ENCODE measurements at regions not wholly inside any gene's neighbourhood (a gene's known extent, or its start where the extent isn't known, plus 50 kb on each side); places are given as distances from the start of the nearest gene placed in this dataset.

- DNase-seq (ENCODE audit: low spot score) = no peak
- ATAC-seq (ENCODE audit: low FRiP score) = no peak
- no peak for TF ChIP-seq CTCF (IDR thresholded peaks at IDR 0.05)
These were observed 311.7 kb upstream of the NFE2L3 start for GRCh38 chr7:25840209-25840792.

- no peak for TF ChIP-seq CTCF (IDR thresholded peaks at IDR 0.05)
- DNase-seq (ENCODE audit: low spot score) (no peak), ATAC-seq (ENCODE audit: low FRiP score) (no peak)
These were observed 310.4 kb upstream of the NFE2L3 start for GRCh38 chr7:25841575-25841974.

GRCh38 chr7:25842201-25842733, 309.7 kb upstream of the NFE2L3 start:
- ATAC-seq (ENCODE audit: low FRiP score) (no peak), DNase-seq (ENCODE audit: low spot score) (no peak)
- TF ChIP-seq CTCF (IDR thresholded peaks at IDR 0.05) = no peak

- TF ChIP-seq CTCF (IDR thresholded peaks at IDR 0.05) = no peak
- ATAC-seq (ENCODE audit: low FRiP score) (no peak), DNase-seq (ENCODE audit: low spot score) (no peak)
These were observed 308.5 kb upstream of the NFE2L3 start for GRCh38 chr7:25843467-25843866.

GRCh38 chr7:25844102-25844870, 307.7 kb upstream of the NFE2L3 start:
- no peak for ATAC-seq (ENCODE audit: low FRiP score)
- no peak for TF ChIP-seq CTCF (IDR thresholded peaks at IDR 0.05)

GRCh38 chr7:25845464-25845863, 306.5 kb upstream of the NFE2L3 start:
- no peak for ATAC-seq (ENCODE audit: low FRiP score)
- DNase-seq (ENCODE audit: low spot score) = no peak
- no peak for TF ChIP-seq CTCF (IDR thresholded peaks at IDR 0.05)

More at GRCh38 chr7:25844102-25844870, 307.7 kb upstream of the NFE2L3 start:
- DNase-seq (ENCODE audit: low spot score) = no peak

- DNase-seq (ENCODE audit: low spot score) = no peak
- ATAC-seq (ENCODE audit: low FRiP score) = no peak
- no peak for TF ChIP-seq CTCF (IDR thresholded peaks at IDR 0.05)
These were observed 305.3 kb upstream of the NFE2L3 start for GRCh38 chr7:25846722-25847121.
